Panc1 (cell line): ENCODE measurements at regions not wholly inside any gene's neighbourhood (a gene's known extent, or its start where the extent isn't known, plus 50 kb on each side); places are given as distances from the start of the nearest gene placed in this dataset.

Experiments
- ATAC-seq: fragments of 200-7000 bp; cut with Tn5 transposase; 2 replicates; pipeline ENCODE4 v1.9.1; 2020; ENCODE audit warnings: mild to moderate bottlenecking, moderate library complexity
- BruUV-seq: library from RNA; stranded (reverse); fragments of 400-500 nt; replicated peaks from 2 replicates; lab custom pipeline; 2021; lab: Mats Ljungman, UMichigan
- CTCF ChIA-PET: fragments of 300-600 bp; sonication (Branson Sonifier 250); formaldehyde crosslinking; loops from one replicate; lab custom pipeline; 2022; ENCODE audit warnings: antibody characterized with exemption; lab: Charles Lee
- POLR2A ChIA-PET: fragments of 300-600 bp; sonication (Branson Sonifier 250); formaldehyde crosslinking; loops from one replicate; lab custom pipeline; 2022; ENCODE audit warnings: antibody characterized with exemption; lab: Charles Lee
- DNase-seq: peaks from one replicate; pipeline ENCODE4 v3.0.0-alpha.2; 2010; ENCODE audit warnings: low read depth, low spot score
- H3K27ac ChIP-seq: 2 replicates; pipeline ENCODE4 v1.5.1; 2011; ENCODE audit warnings: mild to moderate bottlenecking, low read length, inconsistent platforms
- H3K27me3 ChIP-seq: fragments of 200-500 bp; sonication (Bioruptor generic); 2 replicates; pipeline ENCODE4 v1.6.0; 2014; ENCODE audit warnings: low read length, inconsistent platforms; ENCODE audit not compliant: control insufficient read depth, insufficient read depth
- H3K36me3 ChIP-seq: fragments of 200-500 bp; sonication (Bioruptor generic); 2 replicates; pipeline ENCODE4 v1.5.1; 2014; ENCODE audit warnings: inconsistent platforms, mild to moderate bottlenecking, low read length, moderate library complexity; ENCODE audit not compliant: control insufficient read depth, insufficient read depth
- H3K4me1 ChIP-seq: 2 replicates; pipeline ENCODE4 v1.5.1; 2011; ENCODE audit warnings: inconsistent platforms, mild to moderate bottlenecking, low read length, moderate library complexity; ENCODE audit not compliant: control insufficient read depth, insufficient read depth
- H3K4me3 ChIP-seq, 2 experiments: 2 replicates each; pipeline ENCODE4 v1.5.1; 2011 to 2012; ENCODE audit warnings: low read depth in 2 of 2, low read length in 2 of 2, mild to moderate bottlenecking in 2 of 2, inconsistent platforms in 1 of 2, moderate library complexity in 1 of 2
- H3K9me3 ChIP-seq: fragments of 200-500 bp; sonication (Bioruptor generic); 2 replicates; pipeline ENCODE4 v1.5.1; 2014; ENCODE audit warnings: low read depth, mild to moderate bottlenecking, inconsistent platforms, low read length, moderate library complexity; ENCODE audit not compliant: control insufficient read depth, insufficient read depth
- POLR2AphosphoS5 ChIP-seq: IDR thresholded peaks from 2 replicates; pipeline ENCODE4 v1.6.1; 2012; ENCODE audit warnings: mild to moderate bottlenecking, low read depth, low read length, moderate library complexity
- SIN3A ChIP-seq: IDR thresholded peaks from 2 replicates; pipeline ENCODE4 v1.6.1; 2012; ENCODE audit warnings: low read depth, mild to moderate bottlenecking, low read length, moderate library complexity, borderline replicate concordance; ENCODE audit not compliant: insufficient read depth
- TCF7L2 ChIP-seq: IDR thresholded peaks from 2 replicates; pipeline ENCODE4 v1.6.1; 2011; ENCODE audit warnings: mild to moderate bottlenecking, low read depth, low read length, inconsistent platforms
- in situ Hi-C: cut with HindIII; loops from 2 replicates; pipeline ENCODE4 v1.10.0; 2016; ENCODE audit warnings: low sequenced_read_pairs, low pct_unique_long_range_greater_than_20kb
- intact Hi-C: fragments of 100-400 bp; cut with micrococcal nuclease; formaldehyde crosslinking; loops from one replicate; pipeline ENCODE4 v1.10.0; 2022; ENCODE audit not compliant: unreplicated experiment
- TF ChIP-seq, protein P1 (sequence below): fragments of 450-650 bp; IDR thresholded peaks from 2 replicates; pipeline ENCODE4 v1.5.1; 2017; ENCODE audit warnings: mild to moderate bottlenecking
- TF ChIP-seq, protein P2 (sequence below), 2 experiments: IDR thresholded peaks; 2 replicates each; pipeline ENCODE4 v1.6.1; 2011 to 2012; ENCODE audit warnings: low read depth in 2 of 2, control low read depth in 1 of 2, low read length in 1 of 2, mild to moderate bottlenecking in 1 of 2, moderate library complexity in 1 of 2; ENCODE audit not compliant: insufficient read depth in 1 of 2

DNA sequence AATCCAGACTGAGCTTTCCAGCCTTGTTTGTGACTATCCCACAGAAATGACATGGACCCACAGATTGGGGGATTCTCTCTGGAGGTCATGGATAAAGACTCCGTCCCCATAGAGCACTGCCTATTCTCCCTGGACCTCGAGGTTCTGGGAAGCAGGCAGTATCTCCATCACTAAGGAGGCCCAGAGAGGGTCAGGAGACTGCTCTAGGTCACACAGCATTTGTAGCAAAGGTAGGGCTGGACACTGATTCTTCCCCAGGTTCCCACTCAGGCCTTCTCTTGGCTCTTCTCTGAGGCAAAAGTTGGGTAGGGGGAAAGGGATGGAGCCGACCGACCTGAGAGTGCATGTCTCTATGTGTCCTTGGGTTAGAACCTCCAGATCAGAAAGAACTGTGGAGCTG is 80.9 kb downstream of the PTPRS start:
- Histone ChIP-seq H3K36me3 (no peaks in the 10 kb centered on the region), H3K27me3 (no peaks in the 10 kb centered on the region), H3K9me3 (no peaks in the 10 kb centered on the region), H3K4me3 (no peak overlapping the region), H3K27ac (no peak overlapping the region), H3K4me1 (no peaks in the 10 kb centered on the region)
- DNase-seq (no peak), ATAC-seq (no peak)
- TF ChIP-seq, protein P1, sequence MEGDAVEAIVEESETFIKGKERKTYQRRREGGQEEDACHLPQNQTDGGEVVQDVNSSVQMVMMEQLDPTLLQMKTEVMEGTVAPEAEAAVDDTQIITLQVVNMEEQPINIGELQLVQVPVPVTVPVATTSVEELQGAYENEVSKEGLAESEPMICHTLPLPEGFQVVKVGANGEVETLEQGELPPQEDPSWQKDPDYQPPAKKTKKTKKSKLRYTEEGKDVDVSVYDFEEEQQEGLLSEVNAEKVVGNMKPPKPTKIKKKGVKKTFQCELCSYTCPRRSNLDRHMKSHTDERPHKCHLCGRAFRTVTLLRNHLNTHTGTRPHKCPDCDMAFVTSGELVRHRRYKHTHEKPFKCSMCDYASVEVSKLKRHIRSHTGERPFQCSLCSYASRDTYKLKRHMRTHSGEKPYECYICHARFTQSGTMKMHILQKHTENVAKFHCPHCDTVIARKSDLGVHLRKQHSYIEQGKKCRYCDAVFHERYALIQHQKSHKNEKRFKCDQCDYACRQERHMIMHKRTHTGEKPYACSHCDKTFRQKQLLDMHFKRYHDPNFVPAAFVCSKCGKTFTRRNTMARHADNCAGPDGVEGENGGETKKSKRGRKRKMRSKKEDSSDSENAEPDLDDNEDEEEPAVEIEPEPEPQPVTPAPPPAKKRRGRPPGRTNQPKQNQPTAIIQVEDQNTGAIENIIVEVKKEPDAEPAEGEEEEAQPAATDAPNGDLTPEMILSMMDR = no peak
- TF ChIP-seq, protein P2, sequence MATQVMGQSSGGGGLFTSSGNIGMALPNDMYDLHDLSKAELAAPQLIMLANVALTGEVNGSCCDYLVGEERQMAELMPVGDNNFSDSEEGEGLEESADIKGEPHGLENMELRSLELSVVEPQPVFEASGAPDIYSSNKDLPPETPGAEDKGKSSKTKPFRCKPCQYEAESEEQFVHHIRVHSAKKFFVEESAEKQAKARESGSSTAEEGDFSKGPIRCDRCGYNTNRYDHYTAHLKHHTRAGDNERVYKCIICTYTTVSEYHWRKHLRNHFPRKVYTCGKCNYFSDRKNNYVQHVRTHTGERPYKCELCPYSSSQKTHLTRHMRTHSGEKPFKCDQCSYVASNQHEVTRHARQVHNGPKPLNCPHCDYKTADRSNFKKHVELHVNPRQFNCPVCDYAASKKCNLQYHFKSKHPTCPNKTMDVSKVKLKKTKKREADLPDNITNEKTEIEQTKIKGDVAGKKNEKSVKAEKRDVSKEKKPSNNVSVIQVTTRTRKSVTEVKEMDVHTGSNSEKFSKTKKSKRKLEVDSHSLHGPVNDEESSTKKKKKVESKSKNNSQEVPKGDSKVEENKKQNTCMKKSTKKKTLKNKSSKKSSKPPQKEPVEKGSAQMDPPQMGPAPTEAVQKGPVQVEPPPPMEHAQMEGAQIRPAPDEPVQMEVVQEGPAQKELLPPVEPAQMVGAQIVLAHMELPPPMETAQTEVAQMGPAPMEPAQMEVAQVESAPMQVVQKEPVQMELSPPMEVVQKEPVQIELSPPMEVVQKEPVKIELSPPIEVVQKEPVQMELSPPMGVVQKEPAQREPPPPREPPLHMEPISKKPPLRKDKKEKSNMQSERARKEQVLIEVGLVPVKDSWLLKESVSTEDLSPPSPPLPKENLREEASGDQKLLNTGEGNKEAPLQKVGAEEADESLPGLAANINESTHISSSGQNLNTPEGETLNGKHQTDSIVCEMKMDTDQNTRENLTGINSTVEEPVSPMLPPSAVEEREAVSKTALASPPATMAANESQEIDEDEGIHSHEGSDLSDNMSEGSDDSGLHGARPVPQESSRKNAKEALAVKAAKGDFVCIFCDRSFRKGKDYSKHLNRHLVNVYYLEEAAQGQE (IDR thresholded peaks at IDR 0.05; ENCODE audit: insufficient read depth in 1 of 2, low read depth in 2 of 2, low read length in 1 of 2) = no peak
- TF ChIP-seq SIN3A (no peak), TCF7L2 (no peak)
- in situ Hi-C loops = no loop called here
- intact Hi-C loops = no loop called here
- ChIA-PET POLR2A (no interaction called here), CTCF (no interaction called here)
- BruUV-seq = no TSS peak

DNA sequence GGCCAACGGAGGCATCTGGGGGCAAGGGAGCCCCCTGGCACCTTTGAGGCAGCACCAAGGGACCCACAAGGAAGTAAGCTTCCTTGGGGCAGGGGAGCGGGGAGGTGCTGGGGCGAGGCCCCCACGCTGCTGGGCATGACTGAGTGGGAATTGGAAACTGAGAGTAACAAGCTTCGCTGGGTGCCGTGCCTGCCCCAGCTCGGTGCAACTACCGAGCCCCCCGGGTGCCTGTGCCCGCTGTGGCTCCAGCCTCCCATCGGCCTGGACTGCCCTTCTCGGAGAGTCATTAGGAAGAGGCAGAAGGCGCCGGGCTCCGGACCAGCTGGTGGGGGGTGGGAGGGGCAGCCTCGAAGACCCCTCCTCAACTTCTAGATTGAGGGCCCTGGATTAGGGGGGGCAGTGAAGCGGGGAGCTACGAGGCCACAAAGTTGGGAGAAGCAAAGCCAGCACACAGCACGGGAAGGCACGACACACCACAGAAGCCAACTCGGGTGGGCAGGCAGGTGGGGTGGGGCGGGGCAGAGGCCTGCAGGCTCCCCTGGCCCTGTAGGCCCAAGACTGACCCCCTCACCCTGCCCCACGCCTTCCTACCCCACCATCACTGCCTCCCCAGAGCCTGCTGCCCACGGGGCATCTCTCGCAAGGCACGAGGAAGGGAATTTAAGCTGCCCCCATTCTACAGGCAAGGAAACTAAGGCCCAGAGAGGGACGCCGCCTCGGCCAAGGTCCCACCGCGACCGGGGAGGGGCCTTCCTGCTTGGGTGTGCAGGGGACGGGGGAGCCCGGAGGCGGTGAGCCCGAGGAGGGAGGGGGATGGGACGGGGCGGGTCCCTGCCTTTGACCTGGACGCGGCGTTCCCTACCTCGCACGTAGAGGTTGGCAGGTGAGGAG is 83.2 kb downstream of the PTPRS start:
- Histone ChIP-seq H3K27ac (no peak overlapping the region), H3K4me3 (no peak overlapping the region), H3K27me3 (no peaks in the 10 kb centered on the region), H3K4me1 (no peaks in the 10 kb centered on the region), H3K36me3 (no peaks in the 10 kb centered on the region), H3K9me3 (no peaks in the 10 kb centered on the region)
- ChIA-PET POLR2A (no interaction called here), CTCF (no interaction called here)
- ATAC-seq = no peak
- TF ChIP-seq POLR2AphosphoS5 (no peak), TCF7L2 (no peak), SIN3A (no peak)
- TF ChIP-seq, protein P1 = no peak
- TF ChIP-seq, protein P2 (IDR thresholded peaks at IDR 0.05; ENCODE audit: insufficient read depth in 1 of 2, low read depth in 2 of 2, low read length in 1 of 2) = no peak
- intact Hi-C loops = no loop called here
- DNase-seq = no peak
- in situ Hi-C loops = no loop called here
- no TSS peak for BruUV-seq
